ENCODE measurements at regions not wholly inside any gene's neighbourhood (a gene's known extent, or its start where the extent isn't known, plus 50 kb on each side); places are given as distances from the start of the nearest gene placed in this dataset.
"Not testable (repeated sequence)": the region's sequence is repeated elsewhere in the genome, so short reads cannot be mapped to it uniquely, and the experiment has no call there.

DNA sequence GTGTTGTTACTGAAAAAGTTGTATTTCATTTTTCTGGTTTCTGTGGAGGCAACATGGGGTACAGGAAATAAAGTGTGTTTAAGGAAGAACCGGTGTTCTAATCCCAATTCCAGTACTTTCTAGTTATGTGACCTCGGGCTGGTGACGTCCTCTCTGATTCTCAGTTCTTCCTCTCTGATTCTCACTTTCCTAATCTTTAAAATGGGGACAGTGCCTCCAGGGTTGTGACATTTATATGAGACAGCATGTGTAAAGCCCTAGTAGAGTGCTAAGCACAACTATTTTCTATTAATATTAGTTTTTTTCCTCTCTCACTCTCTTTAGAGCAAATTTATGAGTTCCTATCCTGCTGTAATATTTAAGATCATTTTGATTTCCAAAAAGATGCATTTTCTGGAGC is 50.9 kb upstream of the PTPDC1 start:
- DNase-seq (no peak), ATAC-seq (no peak)

DNA sequence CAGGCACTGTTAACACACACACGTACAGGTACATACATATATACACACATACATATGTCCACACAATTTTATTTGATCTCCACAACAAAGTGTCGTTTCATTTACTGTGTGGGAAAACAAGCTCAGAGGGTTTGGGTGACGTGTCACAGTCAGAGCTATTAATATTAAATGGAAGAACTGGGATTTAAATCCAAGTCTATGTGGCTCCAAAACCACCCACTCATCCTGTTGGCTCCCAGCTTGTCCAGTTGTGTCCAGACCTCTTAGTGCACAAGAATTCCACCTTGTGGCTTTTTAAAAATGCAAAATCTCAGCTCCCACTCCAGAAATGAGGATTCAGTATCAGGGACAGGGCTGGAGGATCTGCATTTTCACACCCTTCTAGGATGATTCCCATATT is 52.3 kb upstream of the PTPDC1 start:
- DNase-seq (no peak), ATAC-seq (no peak)

GRCh38 chr9:94031380-94031779 is 52.9 kb upstream of the PTPDC1 start:
- DNase-seq (no peak), ATAC-seq (no peak)

- ATAC-seq (peak; percentile 99), DNase-seq (peak; percentile 85)
Observed at GRCh38 chr9:94030318-94031179, 53.7 kb upstream of the PTPDC1 start.

DNA sequence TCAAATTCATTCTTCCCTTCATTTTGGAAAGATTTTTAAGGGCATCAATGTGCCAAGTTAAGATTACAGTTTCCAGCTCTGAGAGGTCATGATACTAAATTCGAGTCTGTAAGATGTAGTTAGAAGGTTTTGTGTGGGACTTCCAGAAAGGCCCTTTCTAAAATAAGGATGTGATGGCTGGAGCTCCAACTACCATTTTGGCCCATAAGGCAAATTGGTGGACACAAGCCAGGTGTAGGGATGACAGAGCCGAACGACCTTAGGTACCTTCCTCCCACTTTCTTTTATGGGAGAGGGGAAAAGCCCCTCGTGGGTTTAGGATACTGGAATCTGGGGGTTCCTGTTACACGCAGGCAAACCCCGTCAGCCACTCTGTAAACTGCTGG is 54.3 kb upstream of the PTPDC1 start:
- ATAC-seq (no peak), DNase-seq (no peak)

- DNase-seq (no peak), ATAC-seq (no peak)
Observed at GRCh38 chr9:94026816-94027215, 57.4 kb upstream of the PTPDC1 start.

- not testable (repeated sequence) for ATAC-seq, DNase-seq
Observed at GRCh38 chr9:94022476-94022875, 61.8 kb upstream of the PTPDC1 start.

- not testable (repeated sequence) for ATAC-seq, DNase-seq
Observed at GRCh38 chr9:94020836-94021235, 63.4 kb upstream of the PTPDC1 start.

DNA sequence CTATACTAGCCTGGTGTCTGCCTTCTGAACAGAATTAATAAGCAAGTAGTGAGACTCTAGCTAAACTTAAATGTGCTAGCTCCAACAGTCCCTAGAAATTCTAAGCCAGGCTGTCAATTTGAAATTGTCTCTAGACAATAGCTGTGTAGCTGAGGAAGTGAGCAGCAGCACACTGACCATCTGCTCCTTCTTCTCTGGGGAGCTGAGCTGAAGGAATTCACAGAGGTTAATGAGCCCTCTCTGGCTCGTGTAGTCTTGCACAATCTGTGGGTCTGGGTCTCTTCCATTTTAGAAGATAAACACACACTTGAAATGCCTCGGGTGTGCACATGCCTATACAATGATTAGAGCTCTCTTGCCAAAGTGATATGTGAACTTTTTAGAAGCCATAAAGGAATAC is 63.5 kb upstream of the BARX1 start:
- DNase-seq (no peak), ATAC-seq (no peak)

DNA sequence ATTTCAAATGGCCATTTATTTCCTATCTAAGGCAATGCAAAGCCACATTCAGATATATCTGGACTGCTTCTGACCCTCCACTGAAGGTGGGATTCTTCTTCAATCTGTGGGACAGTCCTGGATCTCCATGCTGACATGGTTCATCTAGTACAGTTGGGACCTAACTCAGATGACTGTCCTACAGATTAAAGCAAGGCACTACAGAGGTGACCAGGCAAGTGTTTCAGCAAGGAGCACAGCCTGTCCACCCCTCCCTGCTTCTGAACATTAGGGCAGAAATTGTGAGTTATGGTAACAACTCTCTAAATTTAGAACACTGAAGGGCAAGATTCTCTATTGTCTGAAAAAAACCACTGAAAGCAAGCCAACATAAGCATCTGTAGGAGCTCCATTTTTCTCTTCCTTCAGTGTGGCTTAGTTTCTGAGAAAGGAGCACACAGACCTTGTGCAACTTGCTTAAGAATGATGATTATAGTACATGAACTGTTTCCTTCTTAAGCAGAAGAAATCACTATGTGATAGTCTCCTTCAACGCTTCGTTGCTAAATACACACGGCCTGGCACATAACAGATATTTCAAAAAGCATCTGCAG is 62.9 kb upstream of the BARX1 start:
- ATAC-seq (no peak), DNase-seq (no peak)

DNA sequence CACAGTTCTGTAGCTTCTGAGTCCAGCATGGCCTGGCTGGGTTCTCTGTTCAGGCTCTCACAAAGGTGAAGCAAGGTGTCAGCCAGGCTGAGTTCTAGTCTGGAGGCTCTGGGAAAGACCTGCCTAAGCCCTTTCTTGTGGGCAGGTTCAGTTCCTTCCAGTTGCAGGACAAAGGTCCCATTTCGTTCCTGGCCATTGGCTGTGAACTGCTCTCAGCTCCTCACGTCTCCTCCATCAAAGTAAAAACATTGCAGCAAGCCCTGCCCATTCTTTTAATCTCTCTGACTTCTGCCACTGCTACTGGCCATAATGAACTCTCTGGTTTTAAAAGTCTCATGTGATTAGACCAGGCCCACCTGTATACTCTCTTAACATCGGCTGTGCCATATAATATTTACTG is 61.6 kb upstream of the BARX1 start:
- ATAC-seq, result no peak
- no peak for DNase-seq

DNA sequence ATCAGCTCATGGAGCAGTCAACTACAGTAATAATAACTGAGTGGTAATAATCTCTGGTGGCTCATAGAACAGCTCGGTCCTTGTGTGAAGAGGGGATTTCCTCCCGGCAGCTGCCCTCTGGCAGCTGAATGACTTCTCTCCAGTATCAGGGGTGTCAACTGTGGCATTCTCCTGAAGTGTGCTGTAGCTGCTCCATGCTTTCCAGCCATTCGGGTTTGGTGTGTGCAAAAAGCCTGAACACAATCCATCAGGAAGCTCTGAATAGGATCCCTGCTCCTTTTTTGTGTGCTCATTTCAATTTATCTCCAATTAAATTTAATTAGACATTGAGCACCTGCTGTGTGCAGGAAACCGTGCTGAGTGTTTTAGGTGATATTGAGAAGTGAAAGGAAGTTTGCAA is 59.8 kb upstream of the BARX1 start:
- no peak for ATAC-seq

GRCh38 chr9:94014066-94014654 is 59.0 kb upstream of the BARX1 start:
- DNase-seq (no peak), ATAC-seq (no peak)

More for the DNA sequence above, 59.8 kb upstream of the BARX1 start:
- DNase-seq, result no peak

GRCh38 chr9:94010980-94011533 is 55.9 kb upstream of the BARX1 start:
- ATAC-seq, result peak; percentile 43
- DNase-seq, result no peak

DNA sequence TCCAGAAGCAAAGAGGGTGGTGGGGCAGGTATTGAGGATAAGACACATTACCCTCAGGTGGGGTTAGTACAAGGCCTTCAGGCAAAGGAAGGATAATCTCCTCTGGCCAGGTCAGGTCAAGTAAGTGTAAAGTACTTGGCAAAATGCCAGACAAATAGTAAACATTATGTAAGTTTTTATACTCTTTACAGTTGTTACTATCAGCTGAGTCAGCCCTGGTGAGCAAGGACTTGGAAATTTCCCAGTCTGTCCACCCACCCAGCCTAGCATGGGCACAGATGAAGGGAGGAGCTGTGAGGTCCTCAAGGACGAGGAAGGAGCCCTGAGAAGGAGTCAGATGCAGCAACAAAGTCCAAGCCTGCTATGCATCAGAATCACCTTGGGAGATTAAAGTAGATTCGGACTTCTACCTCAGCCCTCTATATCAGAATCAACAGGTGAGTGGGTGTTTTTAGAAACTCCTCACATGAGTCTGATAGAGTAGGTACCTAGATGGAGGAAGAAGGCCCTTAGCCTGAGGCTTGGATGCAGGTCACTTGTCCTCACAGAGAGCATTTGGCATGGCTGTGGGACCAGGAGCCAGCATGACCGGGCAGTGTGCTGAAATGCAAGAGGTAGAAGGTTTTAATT is 50.2 kb upstream of the BARX1 start:
- no peak for DNase-seq
- ATAC-seq, result no peak

Data from stimulated activated naive CD8-positive, alpha-beta T cell treated with anti-CD3 and anti-CD28 coated beads, Interleukin-15, Interleukin-2, amounts not matched to agents 100 U/mL and 50 U/mL, for 24 hours (primary cell).